Fibroblast of villous mesenchyme (primary cell): ENCODE measurements at regions not wholly inside any gene's neighbourhood (a gene's known extent, or its start where the extent isn't known, plus 50 kb on each side); places are given as distances from the start of the nearest gene placed in this dataset.

Source experiments
- DNase-seq: peaks from one replicate; pipeline ENCODE4 v3.0.0-alpha.2; 2010; ENCODE audit warnings: low read depth
- H3K4me3 ChIP-seq: 2 replicates; pipeline ENCODE4 v1.5.1; 2011; ENCODE audit warnings: low read depth, mild to moderate bottlenecking, low read length
- TF ChIP-seq, protein P1 (sequence below): IDR thresholded peaks from 2 replicates; pipeline ENCODE4 v1.5.1; 2012; ENCODE audit warnings: low read depth, mild to moderate bottlenecking, low read length; ENCODE audit not compliant: insufficient read depth

DNA sequence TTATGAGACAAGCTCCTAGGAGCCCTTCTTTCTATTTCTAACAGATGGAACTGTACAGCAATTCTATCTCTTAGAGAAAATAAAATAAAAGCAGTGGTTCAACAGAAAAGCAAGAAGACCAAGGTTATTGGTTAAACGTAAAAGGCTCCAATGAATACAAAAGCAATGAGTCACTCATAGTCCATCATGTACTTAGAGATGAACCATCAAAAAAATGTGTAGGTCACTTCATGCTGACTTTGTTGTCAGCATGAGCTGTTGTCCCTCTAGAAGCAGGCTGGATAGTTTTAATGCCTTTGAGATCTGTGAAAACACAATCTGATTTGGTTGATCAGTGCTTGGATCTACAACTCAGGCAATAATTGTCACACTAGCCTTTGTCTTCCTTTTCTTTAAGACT lies 378.6 kb upstream of the ANXA10 start:
- TF ChIP-seq, protein P1, sequence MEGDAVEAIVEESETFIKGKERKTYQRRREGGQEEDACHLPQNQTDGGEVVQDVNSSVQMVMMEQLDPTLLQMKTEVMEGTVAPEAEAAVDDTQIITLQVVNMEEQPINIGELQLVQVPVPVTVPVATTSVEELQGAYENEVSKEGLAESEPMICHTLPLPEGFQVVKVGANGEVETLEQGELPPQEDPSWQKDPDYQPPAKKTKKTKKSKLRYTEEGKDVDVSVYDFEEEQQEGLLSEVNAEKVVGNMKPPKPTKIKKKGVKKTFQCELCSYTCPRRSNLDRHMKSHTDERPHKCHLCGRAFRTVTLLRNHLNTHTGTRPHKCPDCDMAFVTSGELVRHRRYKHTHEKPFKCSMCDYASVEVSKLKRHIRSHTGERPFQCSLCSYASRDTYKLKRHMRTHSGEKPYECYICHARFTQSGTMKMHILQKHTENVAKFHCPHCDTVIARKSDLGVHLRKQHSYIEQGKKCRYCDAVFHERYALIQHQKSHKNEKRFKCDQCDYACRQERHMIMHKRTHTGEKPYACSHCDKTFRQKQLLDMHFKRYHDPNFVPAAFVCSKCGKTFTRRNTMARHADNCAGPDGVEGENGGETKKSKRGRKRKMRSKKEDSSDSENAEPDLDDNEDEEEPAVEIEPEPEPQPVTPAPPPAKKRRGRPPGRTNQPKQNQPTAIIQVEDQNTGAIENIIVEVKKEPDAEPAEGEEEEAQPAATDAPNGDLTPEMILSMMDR = no peak
- H3K4me3 ChIP-seq = no peak overlapping the region
- no peak for DNase-seq

DNA sequence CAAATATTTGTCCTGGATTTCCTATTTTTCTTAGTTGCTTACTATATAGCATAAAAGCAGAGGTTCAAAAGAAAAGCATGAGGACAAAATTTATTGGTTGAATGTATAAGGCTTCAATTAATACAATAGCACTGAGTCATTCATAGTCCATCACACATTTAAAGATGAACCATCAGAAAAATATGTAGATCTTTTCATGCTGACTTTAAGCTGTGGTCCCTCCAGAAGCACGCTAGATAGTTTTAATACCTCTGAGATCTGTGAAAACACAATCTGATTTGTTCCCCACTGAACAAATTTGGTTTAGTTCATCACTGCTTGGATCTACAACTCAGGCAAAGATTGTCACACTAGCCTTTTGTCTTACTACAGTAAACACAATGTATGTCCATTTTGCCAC lies 377.2 kb upstream of the ANXA10 start:
- H3K4me3 ChIP-seq = no peak overlapping the region
- DNase-seq = no peak
- TF ChIP-seq, protein P1 = no peak

DNA sequence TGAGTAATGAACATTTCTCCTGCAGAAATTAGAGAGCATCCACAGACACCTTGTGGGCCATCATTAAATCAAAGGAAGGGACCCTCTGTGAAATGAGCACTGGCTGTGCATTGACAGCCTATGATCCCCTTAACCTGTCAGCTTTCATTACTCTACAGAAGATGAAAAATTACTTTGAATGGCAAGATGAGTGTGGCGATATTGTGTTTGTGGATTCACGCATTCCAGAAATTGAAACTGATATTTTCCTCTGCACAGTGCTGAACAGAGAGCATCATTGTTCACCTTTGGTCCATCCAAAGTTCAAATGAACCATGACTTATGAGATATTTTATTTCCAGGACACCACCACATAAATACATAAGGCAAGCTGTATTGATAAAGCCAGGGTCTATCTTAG lies 374.8 kb upstream of the ANXA10 start:
- H3K4me3 ChIP-seq = no peak overlapping the region
- TF ChIP-seq, protein P1 = no peak
- DNase-seq = no peak

DNA sequence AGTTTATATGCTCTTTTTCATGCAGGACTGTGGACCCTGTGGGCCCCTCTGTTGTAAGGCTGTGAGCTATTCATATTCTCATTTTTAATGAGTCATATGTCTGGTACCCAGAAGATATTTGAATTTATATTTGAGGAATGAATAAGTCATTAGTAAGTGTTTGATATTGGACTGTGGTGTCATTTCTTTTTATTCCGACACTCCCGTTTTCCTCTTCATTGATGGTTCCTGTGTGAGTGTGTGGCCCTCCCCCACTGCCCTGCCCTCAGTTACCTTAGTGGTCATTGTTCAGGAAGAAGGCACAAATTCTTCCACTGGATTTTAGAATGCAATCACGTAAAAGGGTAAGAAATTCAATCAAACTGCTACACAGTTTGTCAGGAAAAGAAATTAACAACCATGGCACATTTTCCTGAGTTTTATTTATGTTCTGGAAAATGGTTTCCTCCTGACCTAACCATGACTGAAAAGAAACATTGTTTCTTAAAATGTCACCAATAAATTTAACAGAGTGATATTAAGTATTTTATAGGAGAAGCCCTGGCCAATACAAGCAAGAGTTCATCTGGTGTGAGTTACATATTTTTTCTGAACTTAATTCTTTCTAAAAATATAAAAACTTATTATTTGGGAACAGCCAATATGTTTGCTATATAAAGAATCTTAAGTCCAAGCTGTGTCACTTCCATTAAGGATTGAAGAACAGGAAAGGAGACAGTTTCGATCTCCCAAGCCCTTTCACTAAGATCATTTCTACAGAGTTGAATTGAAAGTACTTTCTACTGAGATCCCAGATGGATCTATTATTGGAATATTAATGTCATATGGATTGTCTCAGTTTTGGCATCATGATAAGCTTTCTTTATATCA lies 370.5 kb upstream of the ANXA10 start:
- H3K4me3 ChIP-seq = no peak overlapping the region
- TF ChIP-seq, protein P1 = no peak
- no peak for DNase-seq

DNA sequence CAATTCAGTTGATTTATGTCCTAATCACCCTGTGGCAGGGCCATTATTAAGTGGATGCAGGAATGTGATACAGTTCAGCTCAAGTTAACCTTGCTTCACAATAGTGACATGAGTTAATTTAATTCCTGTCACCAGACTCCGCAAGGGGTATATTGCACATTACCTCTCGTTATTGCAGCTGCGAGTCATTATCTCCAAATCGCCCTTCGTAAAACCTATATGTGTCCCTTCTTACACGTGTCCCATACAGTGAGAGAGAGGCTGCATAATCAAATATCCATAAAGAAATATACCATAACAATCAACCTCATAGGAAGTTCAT lies 369.9 kb upstream of the ANXA10 start:
- DNase-seq = no peak

DNA sequence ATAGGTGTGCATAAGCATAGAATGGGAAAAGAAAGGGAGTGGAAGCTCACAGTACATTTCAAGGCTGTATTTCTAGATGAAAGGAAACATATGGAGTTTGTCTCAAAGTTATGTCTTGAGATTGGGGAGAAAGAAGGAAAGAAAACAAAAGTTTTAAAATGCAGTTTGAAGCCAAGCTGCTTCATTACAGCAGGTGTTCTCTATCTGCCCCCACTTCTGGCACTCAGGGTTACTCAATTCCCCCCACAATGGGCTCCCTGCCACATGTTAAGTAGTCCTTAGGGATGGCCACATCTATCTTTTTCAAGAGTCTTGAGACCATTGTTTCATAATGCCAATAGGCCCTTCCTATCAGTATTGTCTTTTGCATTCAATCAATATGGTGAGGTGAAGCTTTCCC lies 367.4 kb upstream of the ANXA10 start:
- DNase-seq = no peak
- H3K4me3 ChIP-seq = no peak overlapping the region
- TF ChIP-seq, protein P1 = no peak

More for the DNA sequence above, 369.9 kb upstream of the ANXA10 start:
- no peak overlapping the region for H3K4me3 ChIP-seq
- TF ChIP-seq, protein P1 = no peak

DNA sequence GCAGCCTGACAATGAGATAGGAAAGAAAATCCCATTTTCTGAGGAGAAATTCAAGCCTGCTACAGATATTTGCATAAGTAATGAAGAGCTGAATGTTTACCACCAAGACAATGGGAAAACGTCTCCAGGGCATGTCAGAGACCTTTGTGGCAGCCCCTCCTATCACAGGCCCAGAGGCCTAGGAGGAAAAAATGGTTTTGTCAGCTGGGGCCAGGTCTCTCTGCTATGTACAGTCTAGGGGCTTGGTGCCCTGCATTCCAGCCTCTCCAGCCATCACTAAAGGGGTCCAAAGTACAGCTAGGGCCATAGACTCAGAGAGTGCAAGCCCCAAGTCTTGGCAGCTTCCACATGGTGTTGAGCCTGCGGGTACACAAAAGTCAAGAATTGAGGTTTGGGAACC lies 361.6 kb upstream of the ANXA10 start:
- H3K4me3 ChIP-seq = no peak overlapping the region
- TF ChIP-seq, protein P1 = no peak
- DNase-seq = no peak
